A673 (cell line): ENCODE measurements at regions not wholly inside any gene's neighbourhood (a gene's known extent, or its start where the extent isn't known, plus 50 kb on each side); places are given as distances from the start of the nearest gene placed in this dataset.

Experiments
- BruUV-seq: library from RNA; stranded (reverse); fragments of 400-500 nt; replicated peaks from 2 replicates; lab custom pipeline; 2021; lab: Mats Ljungman, UMichigan
- CTCF ChIA-PET: fragments of 300-600 bp; sonication (Branson Sonifier 250); formaldehyde crosslinking; loops from one replicate; lab custom pipeline; 2022; ENCODE audit warnings: antibody characterized with exemption; lab: Charles Lee
- POLR2A ChIA-PET: fragments of 300-600 bp; sonication (Branson Sonifier 250); formaldehyde crosslinking; loops from one replicate; lab custom pipeline; 2022; ENCODE audit warnings: antibody characterized with exemption; ENCODE audit not compliant: low non-redundant PET; lab: Charles Lee
- DNase-seq: peaks from one replicate; pipeline ENCODE4 v3.0.0-alpha.2; 2015; ENCODE audit warnings: low spot score
- H3K27ac ChIP-seq: fragments of 200-600 bp; sonication (generic); 2 replicates; pipeline ENCODE4 v1.5.1; 2016; ENCODE audit warnings: mixed run types, low read depth, mild to moderate bottlenecking, mixed read lengths, antibody characterized with exemption, low read length; ENCODE audit not compliant: poor library complexity, severe bottlenecking
- H3K27me3 ChIP-seq: fragments of 200-600 bp; sonication (generic); replicated peaks from 2 replicates; pipeline ENCODE4 v1.6.1; 2017; ENCODE audit warnings: mixed run types, low read depth, mild to moderate bottlenecking, mixed read lengths, antibody characterized with exemption, low read length; ENCODE audit not compliant: insufficient read depth, poor library complexity
- H3K36me3 ChIP-seq: fragments of 200-600 bp; sonication (generic); 2 replicates; pipeline ENCODE4 v1.6.1; 2016; ENCODE audit warnings: mixed run types, mild to moderate bottlenecking, mixed read lengths, antibody characterized with exemption, low read length; ENCODE audit not compliant: insufficient read depth, poor library complexity, severe bottlenecking
- H3K4me1 ChIP-seq: fragments of 200-600 bp; sonication (generic); 2 replicates; pipeline ENCODE4 v1.6.1; 2017; ENCODE audit warnings: mixed run types, mild to moderate bottlenecking, mixed read lengths, antibody characterized with exemption, low read length; ENCODE audit not compliant: insufficient read depth, poor library complexity, severe bottlenecking
- H3K4me3 ChIP-seq: fragments of 200-600 bp; sonication (generic); 2 replicates; pipeline ENCODE4 v1.5.1; 2016; ENCODE audit warnings: low read depth, mixed run types, mild to moderate bottlenecking, mixed read lengths, low read length; ENCODE audit not compliant: poor library complexity, severe bottlenecking
- H3K9me3 ChIP-seq: fragments of 200-600 bp; sonication (generic); 2 replicates; pipeline ENCODE4 v1.6.1; 2016; ENCODE audit warnings: mixed run types, low read depth, mild to moderate bottlenecking, mixed read lengths, antibody characterized with exemption, low read length; ENCODE audit not compliant: poor library complexity, severe bottlenecking
- CTCF ChIP-seq: fragments of 300-800, 200-600 bp; sonication (generic); conservative IDR thresholded peaks from 2 replicates; pipeline ENCODE4 v1.5.1; 2017; ENCODE audit warnings: low read depth, mild to moderate bottlenecking, antibody characterized with exemption, low read length, moderate library complexity, mixed read lengths
- EZH2 ChIP-seq: fragments of 200-600 bp; sonication (generic); IDR thresholded peaks from 2 replicates; pipeline ENCODE4 v1.6.1; 2017; ENCODE audit warnings: borderline replicate concordance, low read depth, mild to moderate bottlenecking, mixed read lengths, antibody characterized with exemption, low read length; ENCODE audit not compliant: poor library complexity, severe bottlenecking
- intact Hi-C: fragments of 100-400 bp; cut with micrococcal nuclease; formaldehyde crosslinking; loops from one replicate; pipeline ENCODE4 v1.10.0; 2022; ENCODE audit not compliant: unreplicated experiment

- no peak overlapping the region for H3K4me3 ChIP-seq
- TF ChIP-seq EZH2 (no peak), CTCF (no peak)
- ChIA-PET POLR2A (no interaction called here), CTCF (no interaction called here)
- DNase-seq: no peak
- peaks cover 37% of the 10 kb centered on the region for H3K9me3 ChIP-seq
- H3K27ac ChIP-seq: no peak overlapping the region
- no peaks in the 10 kb centered on the region for H3K4me1 ChIP-seq
- H3K27me3 ChIP-seq: no peaks in the 10 kb centered on the region
- H3K36me3 ChIP-seq: no peaks in the 10 kb centered on the region
- BruUV-seq: no TSS peak
- intact Hi-C loops: no loop called here
These were observed 933.3 kb upstream of the CTNND2 start for GRCh38 chr5:12837592-12837991.

- no peak overlapping the region for H3K27ac ChIP-seq
- H3K27me3 ChIP-seq: no peaks in the 10 kb centered on the region
- peaks cover 62% of the 10 kb centered on the region for H3K9me3 ChIP-seq
- no peak for DNase-seq
- BruUV-seq: no TSS peak
- no peaks in the 10 kb centered on the region for H3K4me1 ChIP-seq
- H3K4me3 ChIP-seq: no peak overlapping the region
- ChIA-PET POLR2A (no interaction called here), CTCF (no interaction called here)
- H3K36me3 ChIP-seq: no peaks in the 10 kb centered on the region
- intact Hi-C loops: no loop called here
- TF ChIP-seq EZH2: no peak
- no peak for TF ChIP-seq CTCF
These were observed 920.9 kb upstream of the CTNND2 start for GRCh38 chr5:12825163-12825562.

GRCh38 chr5:12805165-12805698, 901.0 kb upstream of the CTNND2 start:
- no peaks in the 10 kb centered on the region for H3K27me3 ChIP-seq
- H3K4me1 ChIP-seq: no peaks in the 10 kb centered on the region
- TF ChIP-seq CTCF: no peak
- no peak for TF ChIP-seq EZH2
- peaks cover 27% of the 10 kb centered on the region for H3K9me3 ChIP-seq
- H3K4me3 ChIP-seq: no peak overlapping the region
- no peaks in the 10 kb centered on the region for H3K36me3 ChIP-seq
- ChIA-PET CTCF (no interaction called here), POLR2A (no interaction called here)
- DNase-seq: no peak
- no TSS peak for BruUV-seq
- intact Hi-C loops: no loop called here
- no peak overlapping the region for H3K27ac ChIP-seq
